Posterior vena cava (tissue), 2 donors: ENCODE measurements at regions not wholly inside any gene's neighbourhood (a gene's known extent, or its start where the extent isn't known, plus 50 kb on each side); places are given as distances from the start of the nearest gene placed in this dataset.
"Not testable (repeated sequence)": the region's sequence is repeated elsewhere in the genome, so short reads cannot be mapped to it uniquely, and the experiment has no call there.

Source experiments
- DNase-seq: peaks from one replicate; pipeline ENCODE4 v3.0.0-alpha.2; 2020; ENCODE audit warnings: low spot score
- intact Hi-C, 2 donors: fragments of 100-400 bp; cut with DNase I; formaldehyde crosslinking; loops; one replicate each; pipeline versions ENCODE4 v1.14.1 to v1.14.2; 2022 to 2023
- donor health status: DM: yes; HTN: yes; CAD: no.
- donor health status: DM: yes; HTN: yes; CAD: no.

GRCh38 chr7:108890862-108891261, 321.2 kb downstream of the DNAJB9 start:
- intact Hi-C loops, result no loop called here
- DNase-seq, result no peak

GRCh38 chr7:108908456-108908855, 338.8 kb downstream of the DNAJB9 start:
- intact Hi-C loops, result no loop called here

GRCh38 chr7:108911016-108911415, 341.3 kb downstream of the DNAJB9 start:
- intact Hi-C loops, result no loop called here
- DNase-seq, result no peak

More at GRCh38 chr7:108908456-108908855, 338.8 kb downstream of the DNAJB9 start:
- no peak for DNase-seq

GRCh38 chr7:108920490-108920889, 350.8 kb downstream of the DNAJB9 start:
- DNase-seq, result no peak
- intact Hi-C loops, result no loop called here

GRCh38 chr7:108943048-108943447, 373.4 kb downstream of the DNAJB9 start:
- DNase-seq, intact Hi-C loops: not testable (repeated sequence)

GRCh38 chr7:108947526-108947925, 377.9 kb downstream of the DNAJB9 start:
- intact Hi-C loops, result no loop called here
- DNase-seq, result no peak

- DNase-seq, result no peak
- intact Hi-C loops, result no loop called here
Measured at GRCh38 chr7:108972004-108972403, 402.3 kb downstream of the DNAJB9 start.

GRCh38 chr7:108973075-108973474, 403.4 kb downstream of the DNAJB9 start:
- intact Hi-C loops, result no loop called here

GRCh38 chr7:108974641-108975040, 405.0 kb downstream of the DNAJB9 start:
- intact Hi-C loops, result no loop called here
- no peak for DNase-seq

More at GRCh38 chr7:108973075-108973474, 403.4 kb downstream of the DNAJB9 start:
- no peak for DNase-seq

GRCh38 chr7:108985037-108985436, 415.4 kb downstream of the DNAJB9 start:
- intact Hi-C loops, result loop anchor here in 1 of 2 donors (5.0 kb wide), 1 partner anchor 923 kb away; no protein-coding TSS in a partner anchor
- DNase-seq, result no peak

- no peak for DNase-seq
- intact Hi-C loops, result loop anchor here in 1 of 2 donors (5.0 kb wide), 1 partner anchor 927 kb away; no protein-coding TSS in a partner anchor
Measured at GRCh38 chr7:108989319-108989718, 419.6 kb downstream of the DNAJB9 start.

- DNase-seq, result no peak
- intact Hi-C loops, result no loop called here
Measured at GRCh38 chr7:108997480-108997879, 427.8 kb downstream of the DNAJB9 start.

- DNase-seq, result no peak
- intact Hi-C loops, result no loop called here
Measured at GRCh38 chr7:109003742-109004141, 434.1 kb downstream of the DNAJB9 start.

- intact Hi-C loops, result no loop called here
- DNase-seq, result no peak
Measured at GRCh38 chr7:109009636-109010035, 440.0 kb downstream of the DNAJB9 start.

- intact Hi-C loops, result no loop called here
- DNase-seq, result no peak
Measured at GRCh38 chr7:109020251-109020650, 450.6 kb downstream of the DNAJB9 start.

- DNase-seq, result no peak
- intact Hi-C loops, result no loop called here
Measured at GRCh38 chr7:109021390-109021789, 451.7 kb downstream of the DNAJB9 start.

- intact Hi-C loops, result no loop called here
- DNase-seq, result no peak
Measured at GRCh38 chr7:109029866-109030265, 460.2 kb downstream of the DNAJB9 start.

- intact Hi-C loops, result no loop called here
- no peak for DNase-seq
Measured at GRCh38 chr7:109044691-109045090, 475.0 kb downstream of the DNAJB9 start.

GRCh38 chr7:109049366-109049765, 479.7 kb downstream of the DNAJB9 start:
- intact Hi-C loops, result no loop called here

GRCh38 chr7:109059089-109059488, 489.4 kb downstream of the DNAJB9 start:
- DNase-seq, result no peak
- intact Hi-C loops, result no loop called here

More at GRCh38 chr7:109049366-109049765, 479.7 kb downstream of the DNAJB9 start:
- DNase-seq, result no peak

- intact Hi-C loops, result no loop called here
- no peak for DNase-seq
Measured at GRCh38 chr7:109062798-109063197, 493.1 kb downstream of the DNAJB9 start.

GRCh38 chr7:109073543-109073942, 503.9 kb downstream of the DNAJB9 start:
- DNase-seq, result no peak
- intact Hi-C loops, result no loop called here
